Stimulated activated CD4-positive, alpha-beta T cell treated with anti-CD3 and anti-CD28 coated beads, Interleukin-12 subunit alpha, Interleukin-12 subunit beta, amount 100 ng/mL, for 24 hours (primary cell): ENCODE measurements at regions not wholly inside any gene's neighbourhood (a gene's known extent, or its start where the extent isn't known, plus 50 kb on each side); places are given as distances from the start of the nearest gene placed in this dataset.

Experiments used
- DNase-seq, 2 experiments: peaks; one replicate each; pipeline ENCODE4 v3.0.0-alpha.2; 2020; ENCODE audit warnings: low read depth in 2 of 2

- no peak for DNase-seq
Observed at GRCh38 chr4:56208103-56208502, 179.2 kb downstream of the AASDH start.

- no peak for DNase-seq
Observed at GRCh38 chr4:56206258-56206657, 181.0 kb downstream of the AASDH start.

GRCh38 chr4:56200275-56200674, 187.0 kb downstream of the AASDH start:
- DNase-seq = no peak

- no peak for DNase-seq
Observed at GRCh38 chr4:56198265-56198664, 189.0 kb downstream of the AASDH start.

- DNase-seq = no peak
Observed at GRCh38 chr4:56197387-56197786, 189.9 kb downstream of the AASDH start.

- DNase-seq = no peak
Observed at GRCh38 chr4:56195025-56195424, 192.3 kb downstream of the AASDH start.

GRCh38 chr4:56191534-56191933, 195.8 kb downstream of the AASDH start:
- DNase-seq = no peak

- no peak for DNase-seq
Observed at GRCh38 chr4:56187688-56188087, 199.6 kb downstream of the AASDH start.

GRCh38 chr4:56186808-56187523, 200.3 kb downstream of the AASDH start:
- DNase-seq = no peak

- no peak for DNase-seq
Observed at GRCh38 chr4:56185901-56186300, 201.4 kb downstream of the AASDH start.

- DNase-seq = no peak
Observed at GRCh38 chr4:56184214-56184613, 203.1 kb downstream of the AASDH start.

- no peak for DNase-seq
Observed at GRCh38 chr4:56183344-56183959, 203.8 kb downstream of the AASDH start.

- DNase-seq = no peak
Observed at GRCh38 chr4:56182356-56182755, 204.9 kb downstream of the AASDH start.

GRCh38 chr4:56181140-56181953, 205.9 kb downstream of the AASDH start:
- DNase-seq = no peak

GRCh38 chr4:56169061-56169460, 218.2 kb downstream of the AASDH start:
- DNase-seq = no peak

- no peak for DNase-seq
Observed at GRCh38 chr4:56164907-56165306, 216.2 kb downstream of the CEP135 start.

GRCh38 chr4:56160636-56161035, 211.9 kb downstream of the CEP135 start:
- DNase-seq = no peak

- DNase-seq = no peak
Observed at GRCh38 chr4:56158483-56158882, 209.7 kb downstream of the CEP135 start.

- DNase-seq = no peak
Observed at GRCh38 chr4:56156141-56156540, 207.4 kb downstream of the CEP135 start.

- no peak for DNase-seq
Observed at GRCh38 chr4:56155432-56155831, 206.7 kb downstream of the CEP135 start.

- no peak for DNase-seq
Observed at GRCh38 chr4:56149591-56149990, 200.8 kb downstream of the CEP135 start.

- DNase-seq = no peak
Observed at GRCh38 chr4:56148428-56148827, 199.7 kb downstream of the CEP135 start.

- no peak for DNase-seq
Observed at GRCh38 chr4:56147371-56147770, 198.6 kb downstream of the CEP135 start.
